GM21576 (cell line): ENCODE measurements at regions not wholly inside any gene's neighbourhood (a gene's known extent, or its start where the extent isn't known, plus 50 kb on each side); places are given as distances from the start of the nearest gene placed in this dataset.
"Not testable (repeated sequence)": the region's sequence is repeated elsewhere in the genome, so short reads cannot be mapped to it uniquely, and the experiment has no call there.

Experiments used
- ATAC-seq: cut with Tn5 transposase; IDR thresholded peaks from one replicate; pipeline ENCODE4 v1.9.1; 2021; ENCODE audit warnings: mild to moderate bottlenecking, moderate library complexity; ENCODE audit not compliant: unreplicated experiment

DNA sequence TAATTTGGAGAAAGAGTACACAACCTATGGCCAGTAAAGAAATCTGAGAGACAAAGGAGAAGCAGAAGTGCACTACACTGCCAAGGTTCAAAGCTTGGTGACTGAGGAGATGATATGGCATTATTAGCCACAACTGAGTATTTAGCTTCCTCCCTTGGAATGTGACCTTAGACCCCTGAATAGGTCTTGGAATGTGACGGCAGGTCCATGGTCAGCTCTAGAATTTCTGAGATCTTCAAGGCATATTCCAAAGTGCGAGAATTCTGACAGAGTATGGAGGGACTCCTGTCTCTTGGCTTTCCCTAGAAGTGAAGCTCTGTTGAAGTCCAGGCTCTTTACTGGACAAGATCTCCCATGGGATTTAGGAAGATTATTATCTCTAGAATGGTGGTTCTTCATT lies 130.0 kb upstream of the FN1 start:
- ATAC-seq = no peak

DNA sequence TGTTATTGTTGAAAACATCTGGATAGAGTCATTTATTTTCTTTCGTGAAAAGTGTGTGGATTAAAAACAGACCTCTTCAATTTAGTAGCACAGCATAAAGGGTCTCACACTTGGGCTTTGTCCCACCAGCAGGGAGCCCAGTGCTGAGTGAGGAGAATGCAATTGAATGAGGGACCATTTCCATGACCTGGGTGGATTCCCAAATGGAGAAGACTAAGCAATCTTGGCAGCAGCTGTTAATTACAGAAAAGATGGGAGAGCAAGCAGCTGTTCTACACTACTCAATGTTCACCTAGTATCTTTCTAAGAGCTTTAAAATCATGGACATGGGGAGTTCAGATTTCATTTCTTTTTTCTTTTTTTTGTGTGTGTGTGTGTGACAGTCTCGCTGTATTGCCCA lies 121.8 kb upstream of the FN1 start:
- ATAC-seq = no peak

DNA sequence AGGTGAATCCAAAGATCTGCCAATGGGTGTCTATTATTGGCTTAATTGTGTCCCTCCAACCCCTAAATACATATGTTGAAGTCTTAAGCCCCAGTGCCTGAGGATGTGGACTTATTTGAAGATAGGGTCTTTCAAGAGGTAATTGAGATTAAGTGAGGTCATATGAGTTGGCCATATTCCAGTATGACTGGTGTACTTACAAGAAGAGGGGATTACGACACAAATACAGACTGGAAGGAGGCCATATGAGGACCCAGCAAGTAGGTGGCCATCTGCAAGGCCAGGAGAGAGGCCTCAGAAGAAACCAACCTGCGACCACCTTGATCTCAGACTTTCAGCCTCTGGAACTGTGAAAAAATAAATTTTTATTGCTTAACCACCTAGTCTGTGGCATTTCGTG lies 121.1 kb upstream of the FN1 start:
- no peak for ATAC-seq

DNA sequence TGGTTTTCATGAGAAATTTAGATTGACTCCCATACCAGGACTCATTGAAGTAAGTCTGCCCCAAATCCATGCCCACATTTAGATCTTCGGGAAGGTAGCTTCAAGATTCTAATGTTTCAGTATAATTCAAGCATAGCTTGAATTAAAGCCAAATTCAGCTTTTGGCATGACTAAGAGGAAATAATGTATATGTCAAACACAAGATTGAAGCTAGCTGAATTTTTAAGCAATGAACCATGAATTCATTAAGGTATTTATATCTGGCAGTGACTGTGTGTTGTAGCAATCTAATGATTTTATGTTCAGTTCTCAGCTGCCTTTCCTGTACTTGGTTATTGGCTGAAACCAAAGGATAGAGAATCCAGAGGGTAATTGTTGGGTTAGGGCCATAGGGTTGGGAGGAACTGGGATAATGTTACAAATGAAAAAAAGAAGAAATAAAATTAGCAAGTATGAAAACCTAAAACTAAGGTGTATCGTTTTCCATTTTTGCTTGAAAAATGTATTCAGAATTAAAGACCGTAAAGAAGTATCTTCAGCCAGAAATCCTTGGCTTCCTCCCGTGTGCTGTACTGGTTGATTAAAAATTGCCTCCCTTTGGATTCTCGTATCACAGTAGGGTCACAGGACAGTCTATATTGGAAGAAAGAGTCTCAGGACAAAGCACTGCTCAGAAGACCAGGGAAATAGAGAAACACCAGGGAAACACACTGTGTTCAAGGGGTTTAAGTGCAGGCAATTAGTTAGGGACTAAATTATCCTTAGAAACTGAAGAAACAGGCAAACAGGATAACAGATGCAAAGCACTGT lies 119.0 kb upstream of the FN1 start:
- no peak for ATAC-seq

DNA sequence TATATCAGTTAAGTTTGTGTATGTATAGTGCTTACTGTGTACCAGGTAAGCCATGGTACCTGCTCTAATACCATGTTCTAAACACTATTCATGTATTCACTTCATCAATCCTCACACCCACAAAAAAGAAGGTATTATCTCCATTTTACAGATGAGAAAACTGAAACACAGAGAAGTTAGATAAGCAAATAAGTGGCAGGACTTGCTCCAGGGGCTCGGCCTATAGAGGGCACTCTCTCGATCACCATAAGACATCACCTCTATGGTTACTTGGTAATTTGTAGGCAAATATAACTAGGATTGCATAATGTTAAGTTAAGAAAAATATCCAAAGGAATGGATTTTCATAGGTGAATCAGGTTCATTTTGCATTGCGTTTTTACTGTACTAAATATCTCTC lies 118.1 kb upstream of the FN1 start:
- ATAC-seq = no peak

DNA sequence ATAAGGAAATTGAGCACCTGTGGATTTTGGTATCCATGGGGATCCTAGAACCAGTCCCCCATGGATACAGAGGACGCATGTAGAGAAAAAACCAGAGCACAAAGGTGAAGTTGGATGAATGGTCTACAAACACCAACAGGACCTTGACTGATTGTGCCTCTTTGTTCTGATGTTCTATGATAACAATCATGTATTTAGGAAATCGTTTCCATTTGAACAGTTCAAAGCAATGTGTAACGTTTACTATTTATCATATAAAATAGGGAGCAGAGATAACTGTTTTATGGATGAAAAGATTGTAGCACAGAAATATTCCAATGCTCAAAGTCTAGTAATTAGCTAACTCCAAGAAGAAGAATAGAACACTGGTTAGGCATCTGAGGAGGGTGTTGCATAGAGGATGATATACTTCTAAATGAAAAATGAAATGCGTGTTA lies 116.3 kb upstream of the FN1 start:
- no peak for ATAC-seq

DNA sequence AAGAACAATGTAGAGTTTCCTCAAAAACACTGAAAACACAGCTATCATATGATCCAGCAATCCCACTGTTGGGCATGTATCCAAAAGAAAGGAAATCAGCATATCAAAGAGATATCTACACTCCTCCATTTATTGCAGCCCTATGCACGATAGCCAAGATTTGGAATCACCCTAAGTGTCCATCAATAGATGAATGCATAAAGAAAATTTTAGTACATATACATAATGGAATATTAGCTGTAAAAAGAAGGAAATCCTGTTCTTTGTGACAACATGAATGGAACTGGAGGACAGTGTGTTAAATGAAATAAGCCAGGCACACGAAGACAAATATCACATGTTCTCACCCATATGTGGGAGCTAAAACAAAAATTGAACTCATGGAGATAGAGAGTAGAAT lies 114.5 kb upstream of the FN1 start:
- no peak for ATAC-seq

DNA sequence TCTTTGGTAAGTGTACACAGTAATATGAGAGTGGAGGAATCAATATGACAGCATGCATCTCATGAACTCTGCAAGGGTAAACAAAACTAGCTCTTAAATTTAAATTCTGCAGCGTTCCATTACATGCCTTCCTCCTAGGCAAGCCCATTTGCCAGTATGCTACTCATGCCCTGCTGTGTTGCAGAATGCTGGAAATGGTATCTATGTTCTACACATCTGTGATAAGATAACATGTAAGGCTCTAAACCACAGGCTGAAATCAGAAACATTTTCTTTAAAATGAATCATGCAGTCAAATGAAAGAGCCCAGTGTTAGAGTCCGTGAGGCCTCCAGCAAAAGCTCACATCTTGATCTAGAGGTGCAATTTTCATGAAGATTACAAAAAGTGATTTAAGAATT lies 112.8 kb upstream of the FN1 start:
- ATAC-seq = no peak

DNA sequence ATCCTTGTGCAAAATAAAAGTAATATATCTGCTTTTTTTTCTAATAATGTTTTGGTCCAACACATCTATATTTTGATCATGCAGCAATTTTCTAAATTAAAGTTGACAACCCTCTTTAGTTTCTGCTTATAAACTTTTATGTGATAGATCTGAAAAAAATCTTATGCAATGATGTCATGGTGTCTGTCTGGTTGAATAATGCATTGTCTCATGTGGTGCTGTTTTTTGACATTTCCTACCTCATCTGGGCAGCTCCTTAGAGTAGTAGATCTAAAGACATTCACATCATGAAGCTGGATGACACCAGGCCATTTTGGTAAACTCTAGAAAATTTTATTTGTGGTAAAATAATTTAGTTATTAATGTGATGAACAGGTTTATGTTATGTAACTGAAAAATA lies 106.8 kb upstream of the FN1 start:
- no peak for ATAC-seq

DNA sequence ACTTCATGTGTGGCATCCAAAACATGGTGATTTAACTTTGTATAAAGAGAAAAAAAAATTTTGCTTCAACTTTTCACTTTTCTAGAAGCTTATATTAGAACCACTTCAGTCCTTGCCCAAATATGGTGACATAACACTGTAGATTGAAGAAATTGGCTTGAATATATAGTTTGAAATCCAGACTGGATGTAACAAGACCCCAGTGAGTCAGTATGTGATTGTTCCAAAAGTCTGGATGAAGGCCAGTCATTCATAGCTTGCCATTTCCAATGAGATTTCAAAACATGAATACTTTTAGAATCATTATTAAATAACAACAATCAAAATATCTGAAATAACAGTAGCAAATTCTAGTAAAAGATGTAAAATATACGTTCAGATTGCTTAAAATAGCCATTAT lies 104.8 kb upstream of the FN1 start:
- ATAC-seq = no peak

DNA sequence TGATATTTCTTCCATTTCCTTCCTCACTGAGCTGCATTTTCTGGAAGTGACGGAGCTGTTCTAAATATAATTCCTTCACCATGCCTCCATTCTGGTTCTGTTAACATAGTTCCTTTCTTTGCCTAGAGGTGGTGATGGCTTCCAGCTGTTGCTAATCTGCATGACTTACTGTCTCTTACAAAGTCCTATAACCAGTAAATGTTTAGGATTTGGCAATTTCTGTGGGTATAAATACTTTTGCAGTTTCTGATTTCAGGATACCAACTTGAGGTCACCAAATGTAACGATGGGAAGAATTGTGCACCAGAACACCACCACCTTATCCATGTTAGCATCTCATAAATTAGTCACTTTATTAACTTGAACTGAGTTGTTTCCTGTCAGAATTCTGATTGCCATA lies 101.7 kb upstream of the FN1 start:
- no peak for ATAC-seq

DNA sequence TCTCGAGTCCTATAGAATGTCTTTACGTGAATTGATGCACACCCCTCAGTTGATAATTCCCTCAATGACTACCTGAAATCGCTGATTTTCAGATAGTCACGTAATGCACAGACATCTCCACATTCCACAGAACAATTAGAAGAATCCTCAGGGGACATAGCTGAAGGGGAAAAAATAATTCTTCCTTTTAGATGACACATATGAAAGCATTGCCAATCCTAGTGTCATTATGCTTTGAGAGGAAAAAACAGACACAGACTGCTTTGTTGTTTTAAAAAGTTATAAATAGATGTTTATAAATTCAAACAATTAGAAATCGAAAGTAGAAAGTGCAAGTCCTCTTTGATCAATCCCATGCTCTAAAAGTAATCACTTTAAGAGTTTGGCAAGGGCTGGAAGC lies 100.6 kb upstream of the FN1 start:
- ATAC-seq = no peak

DNA sequence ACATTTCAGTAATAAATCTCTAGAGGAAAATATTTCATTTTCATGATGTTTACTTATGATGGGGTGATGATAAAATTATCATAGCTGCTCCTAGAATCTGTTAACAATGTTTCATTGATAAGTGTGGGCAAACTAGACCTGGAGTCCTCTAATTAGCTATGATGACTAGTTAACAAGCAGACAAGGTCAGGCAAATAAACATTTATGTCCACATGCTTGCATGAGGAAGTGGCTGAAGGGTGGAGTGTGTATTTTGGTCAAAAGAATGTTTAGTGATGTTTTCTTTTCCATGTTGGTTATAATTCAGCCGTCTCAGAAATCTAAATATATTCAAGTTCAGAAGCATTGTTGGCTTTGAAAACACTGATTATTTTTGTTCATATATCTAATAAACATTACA lies 99.9 kb upstream of the FN1 start:
- no peak for ATAC-seq

DNA sequence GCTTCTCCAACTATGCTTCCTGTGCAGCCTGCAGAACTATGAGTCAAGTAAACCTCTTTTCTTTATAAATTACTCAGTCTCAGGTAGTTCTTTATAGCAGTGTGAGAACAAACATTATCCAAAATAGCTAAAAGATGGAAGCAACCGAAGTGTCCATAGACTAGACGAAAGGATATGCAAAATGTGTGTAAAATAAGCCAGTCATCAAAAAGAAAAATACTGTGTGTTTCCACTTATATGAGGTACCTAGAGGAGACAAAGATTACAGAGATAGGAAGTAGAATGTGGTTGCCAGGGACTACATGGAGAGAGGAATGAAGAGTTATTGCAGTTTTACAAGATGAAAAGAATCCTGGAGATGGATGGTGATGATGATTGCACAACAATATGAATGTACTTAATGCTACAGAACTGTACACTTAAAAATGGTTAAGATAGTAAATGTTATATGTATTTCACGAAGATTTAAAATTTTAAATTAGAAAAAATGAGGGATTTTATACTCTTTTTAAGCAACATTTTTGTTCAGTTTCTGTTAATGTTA lies 99.3 kb upstream of the FN1 start:
- ATAC-seq = no peak

DNA sequence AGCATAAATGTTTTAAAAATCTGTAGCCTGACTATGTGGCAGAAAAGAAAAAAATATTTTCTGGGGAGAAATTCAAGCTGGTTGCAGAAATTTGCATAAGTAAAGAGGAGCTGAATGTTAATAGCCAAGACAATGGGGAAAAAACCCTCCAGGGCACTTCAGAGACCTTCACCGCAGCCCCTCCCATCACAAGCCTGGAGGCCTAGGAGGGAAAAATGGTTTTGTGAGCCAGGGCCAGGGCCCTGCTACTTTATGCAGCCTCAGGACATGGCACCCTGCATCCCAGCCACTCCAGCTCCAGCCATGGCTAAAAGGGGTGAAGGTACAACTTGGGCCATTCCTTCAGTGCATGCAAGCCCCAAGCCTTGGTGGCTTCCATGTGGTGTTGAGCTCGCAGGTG lies 97.8 kb upstream of the FN1 start:
- not testable (repeated sequence) for ATAC-seq

DNA sequence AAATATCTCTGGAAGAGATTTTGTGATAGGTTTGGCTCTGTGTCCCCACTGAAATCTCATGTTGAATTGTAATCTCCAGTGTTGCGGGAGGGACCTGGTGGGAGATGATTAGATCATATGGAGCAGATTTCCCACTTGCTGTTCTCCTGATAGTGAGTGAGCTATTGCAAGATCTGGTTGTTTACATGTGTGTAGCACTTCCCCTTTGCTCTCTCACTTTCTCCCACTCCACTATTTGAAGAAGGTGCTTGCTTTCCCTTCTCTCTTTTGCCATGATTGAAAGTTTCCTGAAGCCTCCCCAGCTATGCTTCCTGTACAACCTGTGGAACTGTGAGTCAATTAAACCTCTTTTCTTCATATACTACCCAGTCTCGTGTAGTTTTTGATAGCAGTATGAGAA lies 97.0 kb upstream of the FN1 start:
- no peak for ATAC-seq

DNA sequence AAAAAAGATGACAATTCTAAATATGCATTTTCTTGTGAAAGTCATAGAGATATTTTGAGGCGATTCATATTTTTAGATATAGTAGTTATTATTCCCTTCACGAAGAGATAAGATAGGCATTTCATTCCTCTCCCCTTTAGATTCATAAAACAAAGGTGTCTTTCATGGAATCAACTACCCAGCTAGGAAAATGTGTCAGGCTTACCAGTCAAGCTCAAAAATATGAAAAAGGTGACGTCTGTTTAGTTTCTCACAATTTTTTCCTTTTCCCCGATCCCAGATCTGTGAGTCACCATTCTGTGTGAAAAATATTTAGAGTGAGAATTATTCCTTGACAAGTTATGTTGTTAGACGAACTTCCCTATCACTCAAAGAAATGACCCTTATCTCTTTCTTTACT lies 95.4 kb upstream of the FN1 start:
- ATAC-seq = no peak

DNA sequence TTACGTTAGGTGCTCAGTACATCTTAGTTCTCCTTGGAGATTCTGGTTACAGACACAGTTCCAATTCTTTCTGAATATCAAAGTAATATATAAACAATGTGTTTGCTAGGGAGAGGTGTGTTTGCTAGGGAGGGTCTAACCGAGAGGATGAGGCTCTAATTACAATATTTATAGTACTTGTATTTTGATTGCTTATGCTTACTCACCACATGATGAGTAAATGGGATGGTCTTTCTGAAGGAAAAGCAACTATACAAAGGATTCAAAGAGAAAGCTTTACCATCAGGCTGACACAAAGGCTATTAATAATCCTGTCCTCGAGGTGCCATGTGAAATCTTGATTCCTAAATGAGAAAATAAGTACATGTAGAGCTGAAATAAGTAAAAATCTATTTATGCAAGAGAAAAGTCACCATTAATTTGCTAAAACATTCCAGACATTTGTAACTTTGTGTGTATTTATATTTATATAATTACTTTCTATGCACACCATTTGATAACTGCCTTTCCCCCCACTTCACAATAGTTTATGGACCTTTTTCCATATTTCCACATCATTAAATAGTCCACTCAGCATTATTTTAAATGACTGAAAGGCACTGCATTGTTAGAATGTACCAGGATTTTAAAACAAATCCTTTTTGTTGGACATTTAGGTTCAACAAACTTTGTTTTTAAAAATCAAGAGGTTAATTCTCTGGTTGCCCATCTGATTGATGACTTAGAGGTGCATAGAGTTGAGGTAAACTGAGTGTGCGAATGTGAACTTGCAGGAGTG lies 94.5 kb upstream of the FN1 start:
- no peak for ATAC-seq

DNA sequence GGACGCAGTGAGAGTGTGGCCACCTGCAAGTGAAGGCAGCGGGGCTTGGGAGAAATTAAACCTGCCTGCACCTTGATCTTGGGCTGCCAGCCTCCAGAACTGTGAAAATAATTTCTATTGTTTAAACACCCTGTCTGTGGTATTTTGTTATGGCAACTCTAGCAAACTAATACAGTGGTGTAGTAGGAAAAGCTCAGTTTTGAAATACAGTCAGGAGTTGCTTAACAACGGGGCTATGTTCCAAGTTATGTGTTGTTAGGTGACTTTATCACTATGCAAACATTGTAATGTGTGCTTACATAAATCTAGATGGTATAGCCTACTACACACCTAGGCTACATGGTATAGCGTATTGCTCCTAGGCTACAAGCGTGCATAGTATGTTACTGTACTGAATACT lies 93.4 kb upstream of the FN1 start:
- no peak for ATAC-seq

DNA sequence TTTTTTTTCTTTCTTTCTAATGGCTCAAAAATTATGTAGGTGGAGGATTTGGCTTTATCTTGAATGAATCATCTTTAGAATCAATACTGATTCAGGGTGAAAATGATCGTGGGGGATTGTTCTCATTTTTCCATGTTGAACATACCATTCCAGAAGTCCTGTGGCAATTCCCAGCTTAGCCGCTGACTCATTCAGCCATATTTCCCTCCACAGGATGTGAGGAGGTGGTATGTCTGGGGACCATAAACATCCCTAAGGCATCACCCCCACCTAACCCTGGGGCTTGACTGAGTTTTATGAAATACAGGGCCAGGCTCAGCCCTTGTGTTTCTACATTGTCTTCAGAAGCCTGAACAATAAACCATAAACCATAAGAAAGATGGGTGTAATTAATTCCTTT lies 92.7 kb upstream of the FN1 start:
- ATAC-seq = no peak

DNA sequence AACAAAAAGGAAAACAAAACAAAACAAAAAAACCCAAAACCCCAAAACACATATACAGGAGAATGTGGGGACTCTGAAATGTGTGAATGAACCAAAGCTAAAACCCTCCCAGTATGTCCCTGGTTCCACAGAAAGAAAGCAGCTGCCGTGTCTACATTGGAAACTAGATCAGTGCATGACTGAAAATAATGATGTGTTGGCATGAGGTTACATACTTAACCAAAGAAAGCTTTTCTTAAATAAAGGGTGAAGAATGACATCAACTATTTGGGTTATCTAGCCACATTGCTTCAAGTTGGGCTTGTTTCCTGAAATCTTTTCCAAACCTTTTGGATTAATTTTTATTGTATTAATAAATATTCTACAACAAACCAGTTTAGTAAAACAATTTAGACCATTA lies 91.9 kb upstream of the FN1 start:
- ATAC-seq = no peak

DNA sequence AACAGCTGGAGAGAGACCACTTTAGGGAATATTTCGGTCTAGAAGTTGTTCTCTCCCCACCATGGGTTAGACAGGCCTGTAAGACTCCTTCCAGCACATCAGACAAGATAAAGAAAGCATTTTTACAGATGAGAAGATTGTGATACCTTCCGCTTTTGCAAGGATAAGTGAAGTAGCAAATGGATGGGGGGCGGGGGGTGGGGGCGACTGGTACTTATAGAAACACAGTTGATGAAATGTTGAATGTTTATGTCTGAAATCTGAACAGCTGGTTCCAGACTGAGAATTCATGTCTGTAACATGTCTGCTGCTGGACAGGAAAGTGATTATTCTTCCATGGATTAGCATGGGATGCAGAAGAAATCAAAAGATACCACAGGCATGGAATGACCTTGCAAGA lies 90.5 kb upstream of the FN1 start:
- ATAC-seq = no peak
